ENCODE measurements at regions not wholly inside any gene's neighbourhood (a gene's known extent, or its start where the extent isn't known, plus 50 kb on each side); places are given as distances from the start of the nearest gene placed in this dataset.

DNA sequence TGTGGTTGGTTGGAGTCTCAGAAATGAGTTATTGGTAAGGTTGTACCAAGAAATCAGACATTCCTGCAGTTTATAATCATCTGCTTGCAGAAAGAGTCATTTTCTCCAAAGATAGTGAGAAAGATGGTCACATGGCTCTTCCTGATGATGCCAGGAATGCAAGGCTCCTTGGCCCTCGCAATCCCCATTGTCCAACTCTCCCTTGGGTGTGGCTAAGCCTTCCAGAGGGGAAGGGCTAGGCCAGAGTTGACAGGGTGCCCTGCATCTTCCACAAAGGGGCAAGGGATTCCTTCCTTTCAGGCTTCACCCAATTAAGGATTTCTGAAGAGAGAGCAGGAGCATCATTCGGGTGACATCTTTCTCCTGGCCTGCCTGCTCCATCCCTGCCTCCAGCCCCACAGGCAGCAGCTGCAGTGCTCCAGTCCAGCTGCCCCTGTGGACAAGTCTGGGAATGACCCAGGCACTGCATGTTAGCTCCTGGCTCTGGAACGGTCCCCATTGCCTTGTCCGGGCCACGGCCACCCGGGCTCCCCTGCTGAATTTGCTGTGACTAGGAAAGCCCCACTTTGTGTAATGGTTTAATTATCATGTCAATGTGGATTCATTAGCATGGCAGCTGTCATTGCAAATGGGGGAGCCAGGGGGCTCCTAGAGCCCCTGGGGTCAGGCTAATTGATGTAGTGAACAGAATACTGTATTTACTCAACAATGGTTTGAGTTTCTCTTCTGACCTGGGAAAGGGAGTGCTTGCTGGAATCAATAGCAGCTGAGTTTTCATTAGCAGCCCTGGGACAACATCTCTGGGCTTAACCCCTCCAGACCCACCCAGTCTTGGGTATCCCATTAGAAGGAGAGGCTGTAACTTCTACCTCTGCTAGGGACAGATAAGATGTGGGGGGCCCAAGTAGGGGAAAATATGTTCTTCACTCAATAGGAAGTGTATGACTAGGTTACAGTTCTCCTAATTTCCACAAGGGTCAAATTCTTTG lies 112.6 kb upstream of the TBX20 start:
- no peak for TF ChIP-seq CTCF (IDR thresholded peaks at IDR 0.05)
- no peak for TF ChIP-seq POLR2A (IDR thresholded peaks at IDR 0.05)
